Liver (tissue), 8 donors: ENCODE measurements at regions not wholly inside any gene's neighbourhood (a gene's known extent, or its start where the extent isn't known, plus 50 kb on each side); places are given as distances from the start of the nearest gene placed in this dataset.

ENCODE experiments used
- DNase-seq: peaks from one replicate; pipeline ENCODE4 v3.0.0-alpha.2; 2017; ENCODE audit warnings: low spot score
- H3K27ac ChIP-seq, 2 donors: one replicate each; pipeline ENCODE4 v1.7.0; 2013; ENCODE audit warnings: inconsistent platforms in 2 of 2, low read length in 2 of 2, control low read depth in 1 of 2, low read depth in 1 of 2, mild to moderate bottlenecking in 1 of 2
- H3K27me3 ChIP-seq, 4 donors: one replicate each; pipeline versions ENCODE4 v1.6.1 to v1.7.0; 2013; ENCODE audit warnings: low read length in 3 of 4, inconsistent platforms in 1 of 4, mild to moderate bottlenecking in 1 of 4, moderate library complexity in 1 of 4; ENCODE audit not compliant: control insufficient read depth in 4 of 4, insufficient read depth in 4 of 4
- H3K36me3 ChIP-seq, 4 donors: one replicate each; pipeline versions ENCODE4 v1.6.1 to v1.7.0; 2013; ENCODE audit warnings: low read length in 3 of 4, mild to moderate bottlenecking in 3 of 4, low read depth in 1 of 4, moderate library complexity in 1 of 4; ENCODE audit not compliant: control insufficient read depth in 4 of 4, insufficient read depth in 3 of 4
- H3K4me1 ChIP-seq, 4 donors: one replicate each; pipeline versions ENCODE4 v1.6.1 to v1.7.0; 2013; ENCODE audit warnings: low read length in 3 of 4, mild to moderate bottlenecking in 3 of 4, moderate library complexity in 1 of 4; ENCODE audit not compliant: control insufficient read depth in 4 of 4, insufficient read depth in 4 of 4
- H3K4me3 ChIP-seq, 3 donors: one replicate each; pipeline versions ENCODE4 v1.6.1 to v1.7.0; 2013; ENCODE audit warnings: low read length in 3 of 3, control low read depth in 1 of 3, low read depth in 1 of 3, mild to moderate bottlenecking in 1 of 3
- H3K9ac ChIP-seq, 2 donors: one replicate each; pipeline ENCODE4 v1.7.0; 2013; ENCODE audit warnings: low read length in 2 of 2, mild to moderate bottlenecking in 2 of 2, moderate library complexity in 2 of 2, control low read depth in 1 of 2, low read depth in 1 of 2
- H3K9me3 ChIP-seq, 4 donors: one replicate each; pipeline versions ENCODE4 v1.6.1 to v1.7.0; 2013; ENCODE audit warnings: low read length in 3 of 4; ENCODE audit not compliant: control insufficient read depth in 4 of 4
- ATF3 ChIP-seq: IDR thresholded peaks from 2 replicates; pipeline ENCODE4 v1.6.1; 2016; ENCODE audit warnings: antibody characterized with exemption
- CTCF ChIP-seq: fragments of 150-350 bp; IDR thresholded peaks from 2 replicates; pipeline ENCODE4 v1.5.1; 2017; ENCODE audit warnings: improper control_type of control experiment, low read depth, low read length; ENCODE audit not compliant: missing input control
- EGR1 ChIP-seq, 2 donors: IDR thresholded peaks; 2 replicates each; pipeline ENCODE4 v1.6.1; 2016 to 2018; ENCODE audit warnings: antibody characterized with exemption in 2 of 2, low read depth in 2 of 2
- FOXA1 ChIP-seq: IDR thresholded peaks from 2 replicates; pipeline ENCODE4 v1.6.1; 2016; ENCODE audit warnings: antibody characterized with exemption
- FOXA2 ChIP-seq: IDR thresholded peaks from 2 replicates; pipeline ENCODE4 v1.6.1; 2016; ENCODE audit warnings: antibody characterized with exemption
- GABPA ChIP-seq, 2 donors: IDR thresholded peaks in 1 of 2; conservative IDR thresholded peaks in 1 of 2; 2 replicates each; pipeline ENCODE4 v1.6.1; 2016; ENCODE audit warnings: antibody characterized with exemption in 2 of 2, mild to moderate bottlenecking in 1 of 2, moderate library complexity in 1 of 2
- HNF4A ChIP-seq, 2 donors: conservative IDR thresholded peaks; 2 replicates each; pipeline ENCODE4 v1.6.1; 2016; ENCODE audit warnings: antibody characterized with exemption in 2 of 2, mild to moderate bottlenecking in 2 of 2
- HNF4G ChIP-seq: IDR thresholded peaks from 2 replicates; pipeline ENCODE4 v1.6.1; 2016; ENCODE audit warnings: antibody characterized with exemption
- JUND ChIP-seq, 2 donors: IDR thresholded peaks; 2 replicates each; pipeline ENCODE4 v1.6.1; 2016; ENCODE audit warnings: antibody characterized with exemption in 2 of 2
- MAX ChIP-seq: IDR thresholded peaks from 2 replicates; pipeline ENCODE4 v1.6.1; 2016; ENCODE audit warnings: antibody characterized with exemption
- NR2F2 ChIP-seq: IDR thresholded peaks from 2 replicates; pipeline ENCODE4 v1.6.1; 2016; ENCODE audit warnings: antibody characterized with exemption
- RAD21 ChIP-seq, 2 donors: IDR thresholded peaks; 2 replicates each; pipeline ENCODE4 v1.6.1; 2016; ENCODE audit warnings: antibody characterized with exemption in 2 of 2, mild to moderate bottlenecking in 2 of 2
- REST ChIP-seq: IDR thresholded peaks from 2 replicates; pipeline ENCODE4 v1.6.1; 2016; ENCODE audit warnings: antibody characterized with exemption, mild to moderate bottlenecking
- RXRA ChIP-seq, 2 donors: IDR thresholded peaks; 2 replicates each; pipeline ENCODE4 v1.6.1; 2017 to 2018; ENCODE audit warnings: antibody characterized with exemption in 2 of 2, mild to moderate bottlenecking in 1 of 2
- SP1 ChIP-seq: IDR thresholded peaks from 2 replicates; pipeline ENCODE4 v1.6.1; 2018; ENCODE audit warnings: antibody characterized with exemption, mild to moderate bottlenecking
- TAF1 ChIP-seq: conservative IDR thresholded peaks from 2 replicates; pipeline ENCODE4 v1.6.1; 2016; ENCODE audit warnings: antibody characterized with exemption, mild to moderate bottlenecking
- YY1 ChIP-seq: IDR thresholded peaks from 2 replicates; pipeline ENCODE4 v1.6.1; 2016; ENCODE audit warnings: antibody characterized with exemption, mild to moderate bottlenecking
- ZBTB33 ChIP-seq: IDR thresholded peaks from 2 replicates; pipeline ENCODE4 v1.6.1; 2016; ENCODE audit warnings: antibody characterized with exemption
- WGBS: extraction: QIAGEN DNeasy Blood & Tissue Kit; methylation state at CpG from one replicate; pipeline ENCODE4 v1.1.7; 2013; 5-methylcytosine and 5-hydroxymethylcytosine counted together
- donor health status: healthy.
- donor health status: healthy.
- donor health status: healthy.
- donor health status: healthy.
- donor health status: healthy.

GRCh38 chr9:73782166-73782565 is 630.5 kb downstream of the ANXA1 start:
- Histone ChIP-seq H3K36me3 (no peaks in the 10 kb centered on the region), H3K27ac (no peak overlapping the region), H3K4me3 (no peak overlapping the region), H3K9ac (no peak overlapping the region), H3K4me1 (no peaks in the 10 kb centered on the region), H3K9me3 (no peaks in the 10 kb centered on the region), H3K27me3 (no peaks in the 10 kb centered on the region)
- WGBS = 52% methylated on average over 3 of the region's 3 CpGs
- TF ChIP-seq HNF4A (conservative IDR thresholded peaks at IDR 0.05) = no peak
- no peak for TF ChIP-seq HNF4G
- no peak for TF ChIP-seq FOXA1
- TF ChIP-seq NR2F2 = no peak
- no peak for TF ChIP-seq SP1
- TF ChIP-seq RAD21 (IDR thresholded peaks at IDR 0.05) = no peak
- TF ChIP-seq JUND (IDR thresholded peaks at IDR 0.05) = no peak
- TF ChIP-seq MAX = no peak
- TF ChIP-seq FOXA2 = no peak
- TF ChIP-seq ATF3 = no peak
- TF ChIP-seq ZBTB33 = no peak
- no peak for TF ChIP-seq EGR1 (IDR thresholded peaks at IDR 0.05; ENCODE audit: low read depth in 2 of 2)
- TF ChIP-seq YY1 = no peak
- TF ChIP-seq TAF1 = no peak
- TF ChIP-seq RXRA (IDR thresholded peaks at IDR 0.05) = no peak
- TF ChIP-seq GABPA (IDR thresholded peaks at IDR 0.05 in 1 of 2, conservative IDR thresholded peaks at IDR 0.05 in 1 of 2) = no peak
- no peak for TF ChIP-seq REST
- no peak for TF ChIP-seq CTCF
- DNase-seq = no peak

GRCh38 chr9:73799446-73799845 is 647.8 kb downstream of the ANXA1 start:
- H3K9me3 ChIP-seq = no peaks in the 10 kb centered on the region
- no peak overlapping the region for H3K9ac ChIP-seq
- no peak for TF ChIP-seq TAF1
- TF ChIP-seq GABPA (IDR thresholded peaks at IDR 0.05 in 1 of 2, conservative IDR thresholded peaks at IDR 0.05 in 1 of 2) = no peak
- no peak for TF ChIP-seq ATF3
- no peak for TF ChIP-seq SP1
- no peak for TF ChIP-seq HNF4G
- TF ChIP-seq EGR1 (IDR thresholded peaks at IDR 0.05; ENCODE audit: low read depth in 2 of 2) = no peak
- TF ChIP-seq RXRA (IDR thresholded peaks at IDR 0.05) = no peak
- no peak for TF ChIP-seq FOXA1
- TF ChIP-seq NR2F2 = no peak
- no peak for TF ChIP-seq ZBTB33
- TF ChIP-seq MAX = no peak

More at GRCh38 chr9:73799446-73799845, 647.8 kb downstream of the ANXA1 start:
- Histone ChIP-seq H3K27ac (no peak overlapping the region), H3K4me3 (no peak overlapping the region), H3K4me1 (no peaks in the 10 kb centered on the region), H3K27me3 (no peaks in the 10 kb centered on the region), H3K36me3 (no peaks in the 10 kb centered on the region)
- no peak for DNase-seq
